Spleen (tissue), 7 donors: ENCODE measurements at regions not wholly inside any gene's neighbourhood (a gene's known extent, or its start where the extent isn't known, plus 50 kb on each side); places are given as distances from the start of the nearest gene placed in this dataset.

Source experiments
- CTCF ChIP-seq, 11 experiments: fragments of 200-600 bp in 7 of 11; fragments of 450-650 bp in 4 of 11; sonication (generic) in 4 of 11; IDR thresholded peaks in 8 of 11; conservative IDR thresholded peaks in 3 of 11; 1 replicate in 7 of 11; 2 replicates in 4 of 11; pipeline versions ENCODE4 v1.4.0 to v1.8.0; 2016 to 2021; ENCODE audit warnings: antibody characterized with exemption in 11 of 11, inconsistent platforms in 4 of 11, mild to moderate bottlenecking in 1 of 11
- POLR2A ChIP-seq, 3 donors: fragments of 450-650 bp; IDR thresholded peaks; one replicate each; pipeline ENCODE4 v1.5.1; 2017; ENCODE audit warnings: antibody characterized with exemption in 3 of 3, mild to moderate bottlenecking in 1 of 3
- POLR2AphosphoS5 ChIP-seq, 3 donors: sonication (generic); formaldehyde crosslinking; IDR thresholded peaks; one replicate each; pipeline ENCODE4 v1.5.1; 2017; ENCODE audit warnings: antibody characterized with exemption in 3 of 3
- donor health status: DM: no; HTN: no; CAD: no; lungs with moderate emphysema.
- donor health status: DM: no; HTN: no; CAD: no.
- donor health status: DM: no; HTN: no; CAD: no.

- no peak for TF ChIP-seq CTCF (IDR thresholded peaks at IDR 0.05 in 8 of 11, conservative IDR thresholded peaks at IDR 0.05 in 3 of 11)
- no peak for TF ChIP-seq POLR2A (IDR thresholded peaks at IDR 0.05)
- no peak for TF ChIP-seq POLR2AphosphoS5 (IDR thresholded peaks at IDR 0.05)
These were observed 91.1 kb upstream of the CDH2 start for GRCh38 chr18:28267878-28268625.
